Cerebellar cortex (tissue), 1 donor: ENCODE measurements at regions not wholly inside any gene's neighbourhood (a gene's known extent, or its start where the extent isn't known, plus 50 kb on each side); places are given as distances from the start of the nearest gene placed in this dataset.
"Not testable (repeated sequence)": the region's sequence is repeated elsewhere in the genome, so short reads cannot be mapped to it uniquely, and the experiment has no call there.

Source experiments
- DNase-seq: peaks from one replicate; pipeline ENCODE4 v3.0.0-alpha.2; 2015; ENCODE audit warnings: low spot score

- DNase-seq = no peak
Measured at GRCh38 chr5:125249400-125249799, 503.0 kb upstream of the ZNF608 start.

DNA sequence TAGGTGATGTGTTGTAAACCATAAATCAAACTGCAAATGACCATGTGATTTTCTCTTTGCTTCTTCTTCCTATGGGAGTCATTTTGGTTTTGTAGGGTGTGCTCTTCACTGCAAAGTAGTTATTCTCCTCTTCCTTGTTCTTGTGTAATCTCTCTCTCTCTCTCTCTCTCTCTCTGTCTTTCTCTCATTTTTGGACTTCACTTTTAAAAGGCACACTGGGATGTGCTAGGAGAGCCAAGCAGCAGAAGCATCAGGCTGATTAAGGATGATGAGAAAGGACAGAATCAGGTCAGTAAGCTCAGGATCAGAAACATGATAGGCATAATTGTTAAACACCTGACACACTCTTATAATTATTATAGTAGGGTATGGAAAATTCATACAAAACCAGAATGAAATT is 505.3 kb upstream of the ZNF608 start:
- DNase-seq = peak; percentile 94

GRCh38 chr5:125253634-125254033 is 507.2 kb upstream of the ZNF608 start:
- not testable (repeated sequence) for DNase-seq

DNA sequence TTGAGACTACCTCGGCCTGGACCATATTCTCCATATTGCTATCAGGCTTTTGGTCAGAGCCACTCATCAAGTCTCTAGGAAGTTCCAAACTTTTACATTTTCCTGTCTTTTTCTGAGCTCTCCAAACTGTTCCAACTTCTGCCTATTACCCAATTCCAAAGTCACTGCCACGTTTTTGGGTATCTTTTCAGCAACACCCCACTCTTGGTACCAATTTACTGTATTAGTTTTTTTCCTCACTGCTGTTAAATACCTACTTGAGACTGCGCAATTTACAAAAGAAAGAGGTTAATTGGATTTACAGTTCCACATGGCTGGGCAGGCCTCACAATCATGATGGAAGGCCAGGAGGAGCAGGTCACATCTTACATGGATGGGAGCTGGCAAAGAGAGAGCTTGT is 507.8 kb upstream of the ZNF608 start:
- DNase-seq = no peak

GRCh38 chr5:125256296-125256695 is 509.9 kb upstream of the ZNF608 start:
- peak; percentile 60 for DNase-seq

- peak; percentile 92 for DNase-seq
Measured at GRCh38 chr5:125257057-125257972, 510.9 kb upstream of the ZNF608 start.

GRCh38 chr5:125257997-125258396 is 511.6 kb upstream of the ZNF608 start:
- DNase-seq = no peak

GRCh38 chr5:125258615-125259014 is 512.2 kb upstream of the ZNF608 start:
- no peak for DNase-seq

- DNase-seq = no peak
Measured at GRCh38 chr5:125261505-125262250, 515.2 kb upstream of the ZNF608 start.

DNA sequence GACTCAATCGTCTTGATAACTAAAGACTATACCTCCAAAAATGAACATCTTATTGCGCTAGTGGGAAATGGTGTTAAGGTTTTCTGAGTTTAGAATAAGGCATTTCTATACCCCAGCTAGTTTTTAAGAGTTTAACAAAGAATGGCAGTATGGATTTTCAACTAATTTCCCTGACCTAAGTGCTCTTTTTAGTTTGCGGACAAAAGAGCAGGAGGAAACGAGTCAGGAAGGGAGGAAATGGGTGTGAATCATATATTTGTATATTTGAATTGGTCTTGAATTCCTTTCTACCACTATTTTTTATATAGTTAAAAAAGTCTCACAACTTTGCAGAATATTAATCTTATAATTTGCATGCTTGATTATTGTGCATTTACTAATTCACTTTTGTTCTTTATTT is 516.3 kb upstream of the ZNF608 start:
- DNase-seq = no peak

DNA sequence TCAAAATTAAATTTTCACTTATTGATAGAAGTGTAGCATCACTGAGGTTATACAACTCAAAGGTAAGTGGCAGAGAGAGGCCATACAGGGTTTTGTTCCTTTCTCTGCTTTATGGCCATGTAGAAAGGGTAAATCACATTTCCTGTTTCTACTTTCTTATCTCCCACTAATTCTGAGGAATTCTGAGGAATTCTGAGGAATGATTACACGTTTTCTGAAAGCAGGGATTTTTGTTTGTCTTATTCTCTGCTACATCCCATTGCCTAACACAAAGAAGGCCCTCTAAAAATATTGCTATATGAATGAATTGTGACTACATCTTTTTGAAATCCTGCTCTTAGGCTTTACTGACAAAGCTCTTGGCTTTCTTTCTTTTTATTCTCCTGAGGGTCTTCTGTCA is 516.9 kb upstream of the ZNF608 start:
- no peak for DNase-seq

GRCh38 chr5:125266106-125266505 is 519.7 kb upstream of the ZNF608 start:
- DNase-seq = no peak

- DNase-seq = peak; percentile 94
Measured at GRCh38 chr5:125267636-125268248, 521.3 kb upstream of the ZNF608 start.

DNA sequence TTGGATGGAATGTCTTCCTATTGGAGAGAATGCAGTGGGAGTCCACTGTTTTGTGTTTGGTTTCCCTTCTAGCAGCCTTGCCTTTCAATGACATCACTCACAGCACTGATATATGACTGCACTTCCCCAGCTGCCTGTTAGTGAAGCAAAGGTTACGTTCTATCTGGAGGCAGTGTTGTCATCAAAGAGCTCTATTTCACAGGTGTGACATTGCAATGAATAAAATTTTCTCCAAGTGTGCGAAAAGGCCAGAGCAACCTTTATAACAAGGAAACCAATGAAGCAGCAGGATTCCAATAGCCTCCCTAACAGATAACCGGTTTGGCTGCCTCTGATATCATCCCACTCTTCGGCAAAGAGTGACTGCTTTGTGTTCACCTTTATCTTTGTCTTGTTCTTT is 523.5 kb upstream of the ZNF608 start:
- no peak for DNase-seq

- no peak for DNase-seq
Measured at GRCh38 chr5:125272357-125272756, 525.9 kb upstream of the ZNF608 start.

DNA sequence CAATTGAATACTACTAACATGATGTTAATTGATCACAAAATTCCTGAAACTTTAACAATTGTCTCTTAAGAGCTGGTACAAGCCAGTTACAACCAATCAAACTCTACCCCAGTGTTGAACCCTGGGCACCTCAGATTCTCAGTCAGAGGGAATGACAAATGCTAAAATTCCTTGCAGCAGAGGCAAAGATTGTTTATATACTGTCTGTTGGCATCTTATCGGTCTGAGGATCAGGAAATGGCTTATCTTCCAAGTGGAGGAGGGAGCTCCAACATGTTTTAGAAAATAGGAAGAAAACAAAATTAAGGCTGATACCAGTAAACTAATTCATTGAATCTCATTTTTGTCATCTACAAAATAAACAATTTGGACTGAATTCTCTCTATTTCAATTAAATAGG is 527.8 kb upstream of the ZNF608 start:
- DNase-seq = no peak

GRCh38 chr5:125274938-125275724 is 528.7 kb upstream of the ZNF608 start:
- no peak for DNase-seq

GRCh38 chr5:125275725-125276090 is 529.3 kb upstream of the ZNF608 start:
- no peak for DNase-seq

GRCh38 chr5:125276096-125276495 is 529.7 kb upstream of the ZNF608 start:
- DNase-seq = no peak

DNA sequence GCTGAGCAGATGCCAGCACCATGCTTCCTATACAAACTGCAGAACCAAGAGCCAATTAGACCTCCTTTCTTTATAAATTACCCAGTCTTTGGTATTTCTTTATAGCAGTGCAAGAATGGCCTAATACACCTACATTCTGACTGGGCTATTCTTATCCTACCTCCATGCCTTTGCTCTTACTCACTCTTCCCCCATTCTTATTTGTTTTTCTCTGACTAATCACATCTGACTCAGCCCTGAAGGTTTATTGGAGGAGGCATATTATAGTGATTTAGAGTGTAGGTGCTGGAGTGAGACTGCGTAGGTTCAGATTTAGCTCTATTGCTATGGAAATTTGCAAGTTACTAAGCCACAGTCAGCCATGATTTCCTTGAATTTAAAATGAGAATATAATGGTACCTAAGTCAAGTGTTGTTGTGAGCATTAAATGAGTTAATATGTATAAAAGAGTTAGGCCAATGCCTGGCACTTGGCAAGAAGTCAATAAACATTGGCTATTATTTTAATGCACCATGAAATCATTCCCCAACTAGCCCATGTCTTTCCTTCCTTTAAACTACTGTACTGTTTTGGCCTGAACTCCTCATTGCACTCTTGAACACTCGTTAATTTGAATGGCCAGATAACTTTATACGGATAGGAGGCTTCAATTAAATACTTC is 531.2 kb upstream of the ZNF608 start:
- DNase-seq = no peak

DNA sequence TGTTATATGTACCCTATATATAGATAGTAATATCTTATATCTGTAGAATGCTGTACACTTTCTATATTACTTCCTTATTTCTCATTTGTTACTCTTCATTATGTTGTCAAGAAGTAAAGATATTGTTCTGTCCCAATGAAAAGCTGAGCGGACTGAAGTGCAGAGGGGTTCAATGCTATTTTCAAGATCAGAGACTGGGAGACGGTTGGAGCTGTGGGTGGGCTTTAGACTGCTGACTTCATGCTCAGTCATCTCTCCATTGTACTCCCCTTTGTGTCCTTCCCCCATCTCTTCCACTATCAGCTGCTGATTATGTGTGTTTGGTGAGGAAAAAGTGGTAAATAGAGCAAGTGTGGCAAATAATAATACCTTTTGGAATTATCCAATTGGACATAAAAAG is 532.3 kb upstream of the ZNF608 start:
- DNase-seq = no peak

GRCh38 chr5:125281667-125282066 is 535.2 kb upstream of the ZNF608 start:
- no peak for DNase-seq
